HCT116 (cell line): ENCODE measurements at regions not wholly inside any gene's neighbourhood (a gene's known extent, or its start where the extent isn't known, plus 50 kb on each side); places are given as distances from the start of the nearest gene placed in this dataset.

Source experiments
- ATAC-seq: fragments of 200-7000 bp; cut with Tn5 transposase; 2 replicates; pipeline ENCODE4 v1.9.1; 2020; ENCODE audit warnings: mild to moderate bottlenecking, moderate library complexity
- BruUV-seq: library from RNA; stranded (reverse); fragments of 400-500 nt; replicated peaks from 2 replicates; lab custom pipeline; 2021; lab: Mats Ljungman, UMichigan
- CTCF ChIA-PET: fragments of 300-600 bp; sonication (Branson Sonifier 250); formaldehyde crosslinking; loops from one replicate; lab custom pipeline; 2021; ENCODE audit warnings: antibody characterized with exemption; lab: Charles Lee
- POLR2A ChIA-PET: fragments of 300-600, 350-600 bp; sonication (Branson Sonifier 250); formaldehyde crosslinking; loops from one replicate; lab custom pipeline; 2021; ENCODE audit warnings: antibody characterized with exemption; lab: Charles Lee
- RAD21 ChIA-PET, 2 experiments: fragments of 300-600 bp; sonication (Branson Sonifier 250); formaldehyde crosslinking; loops; one replicate each; lab custom pipeline; 2023; ENCODE audit warnings: low total read pairs in 2 of 2; ENCODE audit not compliant: uncharacterized antibody in 2 of 2, unreplicated experiment in 2 of 2, low non-redundant PET in 1 of 2; lab: Charles Lee
- DNase-seq: peaks from one replicate; pipeline ENCODE4 v3.0.0-alpha.2; 2010; ENCODE audit warnings: low read depth, low spot score
- H2AFZ ChIP-seq: fragments of 200-600 bp; shearing (Covaris generic), sonication (generic); 2 replicates; pipeline ENCODE4 v1.6.1; 2017; ENCODE audit warnings: low read depth, mixed run types, mixed read lengths, antibody characterized with exemption, low read length; ENCODE audit not compliant: poor library complexity, severe bottlenecking
- H3K27ac ChIP-seq: 2 replicates; pipeline ENCODE4 v1.5.1; 2012; ENCODE audit warnings: low read depth, low read length
- H3K27me3 ChIP-seq: fragments of 200-600 bp; sonication (generic); 2 replicates; pipeline ENCODE4 v1.6.1; 2016; ENCODE audit warnings: mixed run types, low read length, mixed read lengths; ENCODE audit not compliant: insufficient read depth
- H3K36me3 ChIP-seq, 2 experiments: fragments of 200-500 bp in 1 of 2; fragments of 200-600 bp in 1 of 2; sonication (Bioruptor generic) in 1 of 2; sonication (generic) in 1 of 2; 2 replicates each; pipeline versions ENCODE4 v1.5.1 to v1.6.1; 2014 to 2016; ENCODE audit warnings: low read length in 2 of 2, inconsistent platforms in 1 of 2, mixed read lengths in 1 of 2, mixed run types in 1 of 2; ENCODE audit not compliant: insufficient read depth in 2 of 2, control insufficient read depth in 1 of 2
- H3K4me1 ChIP-seq, 2 experiments: fragments of 200-600 bp in 1 of 2; sonication (generic) in 1 of 2; 2 replicates each; pipeline versions ENCODE4 v1.5.1 to v1.6.1; 2012 to 2017; ENCODE audit warnings: low read length in 2 of 2, inconsistent platforms in 1 of 2, mild to moderate bottlenecking in 1 of 2, mixed read lengths in 1 of 2, mixed run types in 1 of 2, moderate library complexity in 1 of 2; ENCODE audit not compliant: insufficient read depth in 2 of 2, control insufficient read depth in 1 of 2
- H3K4me2 ChIP-seq: fragments of 200-600 bp; sonication (generic); 2 replicates; pipeline ENCODE4 v1.6.1; 2017; ENCODE audit warnings: mixed run types, low read length, mixed read lengths
- H3K4me3 ChIP-seq, 2 experiments: fragments of 200-600 bp in 1 of 2; sonication (generic) in 1 of 2; replicated peaks in 1 of 2; 2 replicates each; pipeline ENCODE4 v1.5.1; 2011 to 2016; ENCODE audit warnings: low read length in 2 of 2, control low read depth in 1 of 2, low read depth in 1 of 2, mild to moderate bottlenecking in 1 of 2, mixed read lengths in 1 of 2, mixed run types in 1 of 2
- H3K79me2 ChIP-seq: fragments of 200-600 bp; sonication (generic); 2 replicates; pipeline ENCODE4 v1.6.1; 2017; ENCODE audit warnings: mild to moderate bottlenecking, mixed run types, low read length, moderate library complexity, mixed read lengths; ENCODE audit not compliant: insufficient read depth
- H3K9ac ChIP-seq: fragments of 200-600 bp; sonication (generic); 2 replicates; pipeline ENCODE4 v1.6.1; 2016; ENCODE audit warnings: low read length, mixed read lengths
- H3K9me2 ChIP-seq: fragments of 200-600 bp; sonication (generic), shearing (Covaris generic); 2 replicates; pipeline ENCODE4 v1.6.1; 2017; ENCODE audit warnings: mixed run types, mild to moderate bottlenecking, moderate library complexity; ENCODE audit not compliant: insufficient read depth
- H3K9me3 ChIP-seq, 2 experiments: fragments of 200-500 bp in 1 of 2; fragments of 200-600 bp in 1 of 2; sonication (Bioruptor generic) in 1 of 2; sonication (generic) in 1 of 2; 2 replicates each; pipeline ENCODE4 v1.6.1; 2014 to 2017; ENCODE audit warnings: low read length in 2 of 2, mixed read lengths in 2 of 2, inconsistent platforms in 1 of 2, low read depth in 1 of 2, mild to moderate bottlenecking in 1 of 2, mixed run types in 1 of 2, moderate library complexity in 1 of 2; ENCODE audit not compliant: control insufficient read depth in 1 of 2, insufficient read depth in 1 of 2
- H4K20me1 ChIP-seq: fragments of 200-600 bp; sonication (generic), shearing (Covaris generic); 2 replicates; pipeline ENCODE4 v1.6.1; 2017; ENCODE audit warnings: mixed run types, mild to moderate bottlenecking, moderate library complexity; ENCODE audit not compliant: insufficient read depth
- ATF3 ChIP-seq: IDR thresholded peaks from 2 replicates; pipeline ENCODE4 v1.6.1; 2012
- CBX3 ChIP-seq: IDR thresholded peaks from 2 replicates; pipeline ENCODE4 v1.6.1; 2012; ENCODE audit warnings: low read depth
- CEBPB ChIP-seq: IDR thresholded peaks from 2 replicates; pipeline ENCODE4 v1.6.1; 2012; ENCODE audit warnings: low read depth
- CTCF ChIP-seq, 3 experiments: fragments of 200-600 bp in 1 of 3; sonication (generic) in 1 of 3; IDR thresholded peaks in 2 of 3; conservative IDR thresholded peaks in 1 of 3; 2 replicates each; pipeline ENCODE4 v1.5.1; 2012 to 2017; ENCODE audit warnings: low read depth in 2 of 3, low read length in 2 of 3, antibody characterized with exemption in 1 of 3, borderline replicate concordance in 1 of 3, control low read depth in 1 of 3, mild to moderate bottlenecking in 1 of 3, mixed read lengths in 1 of 3, mixed run types in 1 of 3, moderate library complexity in 1 of 3; ENCODE audit not compliant: insufficient read depth in 1 of 3
- EGR1 ChIP-seq: IDR thresholded peaks from 2 replicates; pipeline ENCODE4 v1.6.1; 2012; ENCODE audit warnings: low read depth
- EZH2phosphoT487 ChIP-seq: fragments of 200-600 bp; IDR thresholded peaks from 2 replicates; pipeline ENCODE4 v1.6.1; 2018; ENCODE audit warnings: antibody characterized with exemption, borderline replicate concordance
- FOSL1 ChIP-seq: IDR thresholded peaks from 2 replicates; pipeline ENCODE4 v1.6.1; 2012; ENCODE audit warnings: low read depth
- JUND ChIP-seq: IDR thresholded peaks from 2 replicates; pipeline ENCODE4 v1.6.1; 2012
- MAX ChIP-seq: IDR thresholded peaks from 2 replicates; pipeline ENCODE4 v1.6.1; 2012
- RAD21 ChIP-seq: IDR thresholded peaks from 2 replicates; pipeline ENCODE4 v1.6.1; 2012; ENCODE audit warnings: low read depth, mild to moderate bottlenecking
- REST ChIP-seq: IDR thresholded peaks from 2 replicates; pipeline ENCODE4 v1.6.1; 2012; ENCODE audit warnings: low read depth
- SIN3A ChIP-seq: IDR thresholded peaks from 2 replicates; pipeline ENCODE4 v1.6.1; 2012; ENCODE audit warnings: low read depth
- SP1 ChIP-seq: IDR thresholded peaks from 2 replicates; pipeline ENCODE4 v1.6.1; 2012; ENCODE audit warnings: low read depth
- SRF ChIP-seq: IDR thresholded peaks from 2 replicates; pipeline ENCODE4 v1.6.1; 2012; ENCODE audit warnings: low read depth
- TCF7L2 ChIP-seq: IDR thresholded peaks from 2 replicates; pipeline ENCODE4 v1.7.0; 2011; ENCODE audit warnings: borderline replicate concordance, inconsistent platforms; ENCODE audit not compliant: insufficient read depth, insufficient read length; ENCODE audit errors: extremely low read depth
- YY1 ChIP-seq: IDR thresholded peaks from 2 replicates; pipeline ENCODE4 v1.6.1; 2011; ENCODE audit warnings: low read length, low read depth, moderate library complexity, mild to moderate bottlenecking; ENCODE audit not compliant: insufficient replicate concordance; ENCODE audit errors: extremely low read depth
- ZBTB33 ChIP-seq: IDR thresholded peaks from 2 replicates; pipeline ENCODE4 v1.6.1; 2011; ENCODE audit warnings: mild to moderate bottlenecking, low read length, moderate library complexity; ENCODE audit not compliant: insufficient replicate concordance; ENCODE audit errors: extremely low read depth
- ZNF274 ChIP-seq: fragments of 200-500 bp; sonication (Bioruptor generic); IDR thresholded peaks from 2 replicates; pipeline ENCODE4 v1.6.1; 2014; ENCODE audit warnings: mild to moderate bottlenecking, low read depth, low read length, inconsistent platforms
- intact Hi-C: fragments of 100-400 bp; cut with micrococcal nuclease; formaldehyde crosslinking; loops from 2 replicates; pipeline ENCODE4 v1.10.0; 2022

GRCh38 chrX:46400530-46401443, 144.4 kb downstream of the ZNF674 start:
- no peaks in the 10 kb centered on the region for H4K20me1 ChIP-seq
- CTCF ChIA-PET, result no interaction called here
- H3K9me2 ChIP-seq, result no peaks in the 10 kb centered on the region
- no peaks in the 10 kb centered on the region for H3K36me3 ChIP-seq
- BruUV-seq, result no TSS peak
- no peaks in the 10 kb centered on the region for H3K9me3 ChIP-seq
- ATAC-seq (no peak), DNase-seq (no peak)
- no peak overlapping the region for H3K4me3 ChIP-seq
- no peaks in the 10 kb centered on the region for H3K27me3 ChIP-seq
- no peak for TF ChIP-seq CBX3
- TF ChIP-seq EGR1, result no peak
- no peak for TF ChIP-seq ZBTB33
- no peak for TF ChIP-seq RAD21
- TF ChIP-seq REST, result no peak
- no peak for TF ChIP-seq EZH2phosphoT487
- TF ChIP-seq ATF3, result no peak
- no peak for TF ChIP-seq FOSL1
- TF ChIP-seq CEBPB, result no peak
- no peak for TF ChIP-seq TCF7L2
- TF ChIP-seq SP1, result no peak
- TF ChIP-seq MAX, result no peak
- TF ChIP-seq SRF, result no peak
- TF ChIP-seq YY1, result no peak
- no peak for TF ChIP-seq JUND
- no peak for TF ChIP-seq SIN3A
- TF ChIP-seq CTCF (IDR thresholded peaks at IDR 0.05 in 2 of 3, conservative IDR thresholded peaks at IDR 0.05 in 1 of 3; ENCODE audit: borderline replicate concordance in 1 of 3, insufficient read depth in 1 of 3, low read depth in 2 of 3, low read length in 2 of 3), result no peak
- TF ChIP-seq ZNF274, result no peak
- no peaks in the 10 kb centered on the region for H3K4me1 ChIP-seq
- no peak overlapping the region for H2AFZ ChIP-seq
- H3K9ac ChIP-seq, result no peak overlapping the region
- H3K27ac ChIP-seq, result no peak overlapping the region
- POLR2A ChIA-PET, result no interaction called here
- intact Hi-C loops, result loop anchor here (10.0 kb wide), 1 partner anchor 1076 kb away; no protein-coding TSS in a partner anchor
- RAD21 ChIA-PET, result no interaction called here
- no peaks in the 10 kb centered on the region for H3K79me2 ChIP-seq
- H3K4me2 ChIP-seq, result no peak overlapping the region
